Small intestine (tissue), 7 donors: ENCODE measurements at regions not wholly inside any gene's neighbourhood (a gene's known extent, or its start where the extent isn't known, plus 50 kb on each side); places are given as distances from the start of the nearest gene placed in this dataset.

Source experiments
- DNase-seq, 2 donors: peaks; one replicate each; pipeline versions ENCODE4 v3.0.0 to v3.0.0-alpha.2; 2013
- FAIRE-seq: peaks from 2 replicates; lab custom pipeline; 2012; peaks lifted over from hg19 to GRCh38; lab: Jason Lieb, UNC
- H3K27ac ChIP-seq, 3 donors: one replicate each; pipeline ENCODE4 v1.5.1; 2013; ENCODE audit warnings: low read length in 2 of 3, mild to moderate bottlenecking in 2 of 3, control low read depth in 1 of 3, inconsistent platforms in 1 of 3, low read depth in 1 of 3, moderate library complexity in 1 of 3
- H3K27me3 ChIP-seq, 3 donors: one replicate each; pipeline ENCODE4 v1.6.1; 2013; ENCODE audit warnings: low read length in 3 of 3, inconsistent platforms in 1 of 3; ENCODE audit not compliant: control insufficient read depth in 3 of 3, insufficient read depth in 3 of 3
- H3K36me3 ChIP-seq, 3 donors: one replicate each; pipeline ENCODE4 v1.6.1; 2013; ENCODE audit warnings: low read length in 3 of 3, inconsistent platforms in 1 of 3, low read depth in 1 of 3, mild to moderate bottlenecking in 1 of 3, moderate library complexity in 1 of 3; ENCODE audit not compliant: control insufficient read depth in 3 of 3, insufficient read depth in 2 of 3
- H3K4me1 ChIP-seq, 3 donors: one replicate each; pipeline ENCODE4 v1.6.1; 2013; ENCODE audit warnings: low read length in 2 of 3, inconsistent platforms in 1 of 3, low read depth in 1 of 3, mild to moderate bottlenecking in 1 of 3, moderate library complexity in 1 of 3; ENCODE audit not compliant: control insufficient read depth in 3 of 3, insufficient read depth in 2 of 3
- H3K4me3 ChIP-seq, 3 donors: one replicate each; pipeline ENCODE4 v1.5.1; 2013; ENCODE audit warnings: low read length in 3 of 3, control low read depth in 1 of 3, inconsistent platforms in 1 of 3, low read depth in 1 of 3, mild to moderate bottlenecking in 1 of 3, moderate library complexity in 1 of 3
- H3K9me3 ChIP-seq, 2 donors: one replicate each; pipeline ENCODE4 v1.6.1; 2013; ENCODE audit warnings: low read depth in 1 of 2, low read length in 1 of 2; ENCODE audit not compliant: control insufficient read depth in 2 of 2, insufficient read depth in 1 of 2
- WGBS, 3 donors: extraction: QIAGEN DNeasy Blood & Tissue Kit; methylation state at CpG; one replicate each; pipeline ENCODE4 v1.1.7; 2013; 5-methylcytosine and 5-hydroxymethylcytosine counted together
- donor health status: healthy with polysubstance abuse.
- donor health status: control.
- donor health status: control.
- donor health status: Bipolar disorder and iron deficiency.
- donor health status: healthy.

DNA sequence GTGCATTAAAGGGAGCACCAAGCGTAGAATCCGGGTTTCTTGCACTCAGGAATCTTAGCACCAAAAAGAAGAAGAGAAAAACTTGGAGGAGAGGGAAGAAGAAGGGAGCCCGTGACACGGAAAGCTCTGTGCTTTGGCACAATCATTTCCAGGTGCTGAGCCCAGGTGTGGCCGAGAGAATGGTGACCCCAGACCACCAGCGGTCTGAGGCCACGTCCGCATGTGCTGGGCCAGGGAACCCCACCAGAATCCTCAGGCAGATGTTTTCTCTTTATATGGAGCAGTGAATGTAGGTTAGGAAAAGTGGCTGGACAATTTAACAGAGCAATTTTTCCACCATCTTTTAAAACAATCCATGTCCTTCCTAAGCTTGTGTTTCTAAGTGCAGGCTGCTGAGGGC is 520.9 kb downstream of the EPHA4 start:
- no peak for FAIRE-seq

DNA sequence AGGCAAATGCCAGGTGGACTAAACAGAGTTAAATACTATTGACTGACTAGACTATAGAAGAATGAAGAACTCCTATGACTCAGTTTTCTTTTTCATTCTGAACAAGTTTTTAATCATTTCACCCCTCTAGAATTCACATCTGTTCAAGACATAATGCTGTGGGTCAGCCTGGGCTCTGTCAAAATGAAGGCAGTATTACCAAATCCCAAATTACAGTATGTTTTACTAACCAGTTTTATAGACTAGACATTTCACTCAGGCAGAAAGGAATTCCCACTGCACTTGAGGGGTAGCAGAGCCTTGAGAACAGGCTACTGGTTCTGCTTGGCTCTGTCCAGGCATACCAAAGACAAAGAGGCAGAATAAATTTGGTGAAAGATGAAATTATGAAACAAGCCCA is 511.7 kb downstream of the EPHA4 start:
- no peak overlapping the region for H3K4me3 ChIP-seq
- H3K9me3 ChIP-seq, result peaks cover 0 to 4% of the 10 kb centered on the region in 2 donors
- no peak for DNase-seq
- no peaks in the 10 kb centered on the region for H3K4me1 ChIP-seq
- H3K36me3 ChIP-seq, result no peaks in the 10 kb centered on the region
- no peak for FAIRE-seq
- no peak overlapping the region for H3K27ac ChIP-seq
- no peaks in the 10 kb centered on the region for H3K27me3 ChIP-seq

More for the DNA sequence above, 520.9 kb downstream of the EPHA4 start:
- no peak overlapping the region for H3K27ac ChIP-seq
- no peaks in the 10 kb centered on the region for H3K9me3 ChIP-seq
- H3K4me1 ChIP-seq, result no peaks in the 10 kb centered on the region
- no peaks in the 10 kb centered on the region for H3K27me3 ChIP-seq
- H3K36me3 ChIP-seq, result no peaks in the 10 kb centered on the region
- WGBS, 3 donors, result 89 to 95% (median 94%) methylated on average over 8 of the region's 8 CpGs
- no peak for DNase-seq
- H3K4me3 ChIP-seq, result no peak overlapping the region

GRCh38 chr2:221063568-221063967 is 508.5 kb downstream of the EPHA4 start:
- no peak overlapping the region for H3K27ac ChIP-seq
- no peak for FAIRE-seq
- WGBS, 3 donors, result 78 to 89% (median 88%) methylated on average over 3 of the region's 3 CpGs
- no peak for DNase-seq
- no peak overlapping the region for H3K4me3 ChIP-seq
- H3K27me3 ChIP-seq, result no peaks in the 10 kb centered on the region
- H3K9me3 ChIP-seq, result no peaks in the 10 kb centered on the region
- no peaks in the 10 kb centered on the region for H3K4me1 ChIP-seq
- H3K36me3 ChIP-seq, result no peaks in the 10 kb centered on the region

DNA sequence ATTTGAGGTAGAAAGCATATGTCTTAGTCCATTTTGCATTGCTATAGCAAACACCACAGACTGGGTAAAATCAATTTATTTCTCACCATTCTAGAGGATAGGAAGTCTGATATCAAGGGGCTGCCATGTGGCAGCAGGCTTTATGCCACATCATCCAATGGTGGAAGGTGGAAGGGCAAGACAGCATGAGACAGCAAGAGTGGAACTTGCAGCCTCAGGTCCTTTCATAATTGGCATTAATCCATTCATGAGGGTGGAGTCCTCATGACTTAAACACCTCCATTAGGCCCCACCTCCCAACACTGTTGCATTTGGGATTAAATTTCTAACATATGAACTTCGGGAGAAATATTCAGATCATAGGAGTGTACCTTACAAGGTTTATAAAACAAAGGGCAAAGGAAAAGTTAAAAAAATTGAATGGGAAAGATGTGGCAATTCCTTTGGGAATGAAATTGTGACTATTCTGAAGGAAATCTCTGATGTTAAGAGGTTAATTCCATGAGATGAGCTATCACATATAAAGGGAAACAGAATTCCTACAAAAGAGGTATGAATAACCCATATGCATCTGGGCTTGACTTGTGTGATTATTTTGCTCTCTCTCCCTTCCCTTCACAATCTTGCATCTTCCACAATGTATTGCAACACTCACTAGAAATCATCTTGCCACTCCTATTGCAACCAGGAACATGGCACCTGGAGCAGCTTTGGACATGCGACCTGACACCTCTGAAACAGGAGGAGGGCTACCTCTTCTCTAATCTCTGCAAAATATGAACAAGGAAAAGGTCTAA is 507.8 kb downstream of the EPHA4 start:
- Histone ChIP-seq H3K36me3 (no peaks in the 10 kb centered on the region), H3K27me3 (no peaks in the 10 kb centered on the region), H3K4me3 (no peak overlapping the region), H3K9me3 (no peaks in the 10 kb centered on the region), H3K27ac (no peak overlapping the region), H3K4me1 (no peaks in the 10 kb centered on the region)
- DNase-seq (no peak), FAIRE-seq (no peak)
- WGBS, 3 donors, result 78 to 86% (median 79%) methylated on average over 2 of the region's 2 CpGs

- Histone ChIP-seq H3K9me3 (no peaks in the 10 kb centered on the region), H3K4me3 (no peak overlapping the region), H3K27me3 (no peaks in the 10 kb centered on the region), H3K36me3 (no peaks in the 10 kb centered on the region), H3K4me1 (no peaks in the 10 kb centered on the region), H3K27ac (no peak overlapping the region)
- DNase-seq (no peak), FAIRE-seq (no peak)
- 57 to 78% (median 69%) methylated on average over 3 of the region's 3 CpGs for WGBS, 3 donors
Observed at GRCh38 chr2:221064880-221065279, 507.2 kb downstream of the EPHA4 start.

DNA sequence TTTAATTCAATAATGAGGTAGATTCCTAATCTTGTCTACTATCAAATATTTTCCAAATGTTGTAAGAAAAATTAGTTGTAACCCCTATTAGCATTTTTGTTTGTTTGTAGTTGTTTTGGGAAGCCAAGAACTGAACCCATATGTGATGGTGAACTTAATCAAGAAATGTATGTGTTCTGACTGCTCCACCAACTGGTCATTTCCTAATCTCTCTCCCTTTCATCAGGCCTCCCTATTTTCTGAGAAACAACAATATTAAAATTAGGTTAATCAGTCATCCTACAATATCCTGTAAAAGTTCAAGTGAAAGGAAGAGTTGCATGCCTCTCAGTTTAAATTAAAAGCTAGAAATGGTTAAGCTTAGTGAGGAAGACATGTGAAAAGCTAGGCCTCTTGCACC is 504.0 kb downstream of the EPHA4 start:
- no peaks in the 10 kb centered on the region for H3K27me3 ChIP-seq
- FAIRE-seq (no peak), DNase-seq (no peak)
- no peak overlapping the region for H3K4me3 ChIP-seq
- H3K4me1 ChIP-seq, result no peaks in the 10 kb centered on the region
- H3K9me3 ChIP-seq, result peaks cover 0 to 7% of the 10 kb centered on the region in 2 donors
- H3K36me3 ChIP-seq, result no peaks in the 10 kb centered on the region
- H3K27ac ChIP-seq, result no peak overlapping the region

- FAIRE-seq, result no peak
- Histone ChIP-seq H3K4me1 (no peaks in the 10 kb centered on the region), H3K4me3 (no peak overlapping the region), H3K36me3 (no peaks in the 10 kb centered on the region), H3K9me3 (peaks cover 0 to 7% of the 10 kb centered on the region in 2 donors), H3K27ac (no peak overlapping the region), H3K27me3 (no peaks in the 10 kb centered on the region)
- no peak for DNase-seq
- 82 to 94% (median 92%) methylated on average over 1 of the region's 1 CpG for WGBS, 3 donors
Observed at GRCh38 chr2:221070106-221070505, 502.0 kb downstream of the EPHA4 start.

DNA sequence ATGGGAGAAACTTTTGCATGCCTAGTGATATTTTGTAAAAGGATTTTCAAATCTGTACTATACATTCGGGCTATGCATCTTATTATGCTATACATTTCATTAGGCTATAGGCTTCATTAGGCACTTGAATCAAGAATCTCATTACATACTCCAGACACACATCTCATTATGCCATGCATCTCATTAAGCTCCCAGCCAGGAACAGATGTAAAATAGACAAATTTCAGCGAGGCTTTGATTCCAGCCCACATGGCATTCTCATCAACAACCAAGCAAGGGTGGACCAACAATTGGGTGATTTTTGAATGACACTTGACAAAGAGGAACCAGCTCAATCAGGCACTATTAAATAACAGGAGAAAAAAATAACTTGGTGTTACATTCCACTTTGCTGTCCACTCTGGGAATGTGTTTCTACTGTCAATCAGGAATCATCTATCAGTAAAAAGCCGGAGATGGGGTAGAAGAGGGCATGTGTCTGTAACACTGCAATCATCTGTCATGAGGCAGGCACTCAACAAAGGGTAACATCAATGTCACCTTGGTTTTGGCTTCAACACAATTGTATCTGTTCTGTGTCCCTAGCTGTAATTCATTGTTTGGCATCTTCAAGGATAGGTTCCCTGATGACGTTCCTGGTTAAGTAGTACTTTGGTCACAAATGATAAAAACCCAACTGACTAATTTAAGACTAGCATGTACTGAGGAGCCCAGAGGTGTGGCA is 498.6 kb downstream of the EPHA4 start:
- Histone ChIP-seq H3K36me3 (no peaks in the 10 kb centered on the region), H3K27me3 (no peaks in the 10 kb centered on the region), H3K27ac (no peak overlapping the region), H3K4me3 (no peak overlapping the region), H3K9me3 (peaks cover 0 to 7% of the 10 kb centered on the region in 2 donors), H3K4me1 (no peaks in the 10 kb centered on the region)
- FAIRE-seq, result no peak
- WGBS, 3 donors, result 70 to 78% (median 71%) methylated on average over 4 of the region's 4 CpGs
- DNase-seq, result no peak
